GM04504 (cell line): ENCODE measurements at regions not wholly inside any gene's neighbourhood (a gene's known extent, or its start where the extent isn't known, plus 50 kb on each side); places are given as distances from the start of the nearest gene placed in this dataset.
"Not testable (repeated sequence)": the region's sequence is repeated elsewhere in the genome, so short reads cannot be mapped to it uniquely, and the experiment has no call there.

Source experiments
- DNase-seq: peaks from one replicate; pipeline ENCODE4 v3.0.0-alpha.2; 2012; ENCODE audit warnings: low read depth

- DNase-seq = no peak
Observed at GRCh38 chr15:81723113-81723651, 322.6 kb downstream of the MEX3B start.

GRCh38 chr15:81716468-81716867 is 329.4 kb downstream of the MEX3B start:
- DNase-seq = not testable (repeated sequence)

DNA sequence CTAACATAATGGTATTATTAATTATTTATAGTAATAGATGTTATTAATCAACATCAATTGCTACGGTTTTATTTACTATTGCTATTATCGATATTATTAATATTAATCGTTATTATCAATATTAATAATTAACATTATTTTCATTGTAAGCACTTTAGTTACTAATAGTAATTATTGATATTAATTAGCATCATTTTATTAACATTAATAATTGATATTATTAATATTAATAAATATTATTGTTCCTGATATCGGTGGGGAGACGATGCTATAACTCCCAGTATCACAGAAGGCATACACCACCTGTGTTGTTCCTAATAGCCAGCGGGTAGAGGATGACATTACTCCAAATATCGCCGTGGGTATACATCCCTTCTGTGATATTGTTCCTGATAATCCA is 335.5 kb downstream of the MEX3B start:
- DNase-seq = no peak

- DNase-seq = not testable (repeated sequence)
Observed at GRCh38 chr15:81706816-81707346, 332.9 kb upstream of the TMC3 start.

DNA sequence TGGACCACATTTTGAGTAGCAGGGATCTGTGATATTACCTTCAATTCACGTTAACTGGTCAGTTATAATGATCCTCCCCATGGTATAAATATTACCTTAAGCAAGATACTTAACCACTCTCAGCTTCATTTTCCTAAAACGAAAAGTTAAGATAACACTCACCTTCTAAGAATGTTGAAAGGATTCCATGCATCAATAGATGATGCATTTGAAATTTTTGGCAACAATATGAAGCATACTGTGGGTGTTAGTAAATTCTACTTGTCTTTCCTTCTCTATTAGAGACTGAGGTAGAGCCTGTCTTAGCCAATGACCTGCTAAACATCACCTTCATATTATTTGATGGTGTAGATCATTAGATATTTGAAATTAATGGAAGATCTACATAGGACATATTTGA is 331.7 kb upstream of the TMC3 start:
- not testable (repeated sequence) for DNase-seq

GRCh38 chr15:81686021-81686420 is 312.0 kb upstream of the TMC3 start:
- DNase-seq = no peak

DNA sequence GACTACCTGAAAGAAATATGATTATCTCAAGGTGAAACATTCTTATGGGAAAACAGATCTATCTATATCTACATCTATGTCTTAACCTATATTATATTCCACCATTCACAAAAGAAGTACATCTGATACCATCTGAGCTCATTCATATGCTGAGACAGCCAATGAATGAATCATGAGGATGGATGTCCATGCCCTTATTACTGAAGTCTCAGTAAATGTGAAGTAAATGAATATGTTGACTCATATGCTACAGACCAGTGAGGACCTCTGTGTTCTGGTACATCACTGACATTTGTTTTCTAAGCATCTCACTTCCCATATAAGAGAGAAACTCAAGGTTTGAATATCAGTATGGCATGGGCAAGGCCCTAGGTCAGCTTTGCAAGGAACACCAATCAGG is 311.2 kb upstream of the TMC3 start:
- DNase-seq = no peak

GRCh38 chr15:81680829-81681228 is 306.8 kb upstream of the TMC3 start:
- DNase-seq = no peak

- no peak for DNase-seq
Observed at GRCh38 chr15:81666839-81667238, 292.8 kb upstream of the TMC3 start.

DNA sequence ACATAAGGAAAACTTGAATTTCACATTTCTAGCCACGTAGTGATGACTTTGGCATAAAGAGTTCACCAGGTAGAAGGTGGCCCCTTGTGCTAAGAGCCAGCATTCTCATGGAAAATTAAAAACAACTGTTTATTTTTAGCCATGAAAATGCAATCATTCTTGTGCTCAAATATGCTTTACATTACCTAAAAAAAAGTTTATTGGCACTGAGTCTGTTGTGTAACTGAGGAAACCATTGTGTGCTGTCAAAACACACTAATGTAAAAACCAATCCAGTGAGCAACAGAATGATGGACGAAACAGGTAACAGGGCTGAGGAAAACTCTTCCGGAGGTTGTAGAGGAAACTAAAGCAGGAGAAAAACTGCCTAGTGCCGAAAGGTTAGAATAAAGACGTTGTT is 287.0 kb upstream of the TMC3 start:
- no peak for DNase-seq

DNA sequence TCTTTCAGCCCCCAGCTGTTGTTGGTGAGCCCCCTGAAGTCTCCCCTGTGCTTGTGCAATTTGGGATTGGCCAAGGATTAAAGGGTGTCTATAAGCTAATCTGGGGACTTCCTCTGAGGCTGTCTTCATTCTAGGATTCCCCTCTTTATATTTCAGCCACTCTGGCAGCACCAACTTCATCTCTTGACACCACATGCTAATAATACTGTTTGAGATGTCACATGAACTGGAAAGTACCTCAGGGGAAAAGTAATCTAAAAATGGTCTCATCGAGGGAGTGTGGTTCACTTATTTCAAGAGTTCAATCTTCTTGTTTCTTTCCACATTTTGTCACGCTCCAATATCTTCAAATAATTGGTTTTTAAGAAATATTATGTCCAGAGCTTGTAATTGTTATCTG is 279.2 kb upstream of the TMC3 start:
- no peak for DNase-seq

DNA sequence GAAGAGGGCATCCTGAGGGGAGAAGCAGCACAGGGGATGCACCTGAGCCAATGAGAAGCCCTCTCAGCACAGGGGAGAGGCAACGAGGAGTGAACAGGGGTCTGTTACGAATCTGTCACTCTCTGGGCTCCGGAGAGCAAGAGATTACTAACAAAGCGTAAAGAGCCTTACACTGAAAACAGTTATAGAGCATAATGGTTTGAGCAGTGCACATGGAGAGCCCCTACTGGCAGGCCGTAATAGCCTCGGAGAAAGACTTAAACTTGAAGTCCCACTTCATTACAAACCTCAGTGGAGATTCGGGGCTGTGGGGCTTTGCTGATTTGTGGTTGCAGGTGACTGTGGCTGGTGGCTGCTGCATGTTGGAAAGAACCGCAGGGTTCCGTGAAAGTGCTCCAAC is 271.5 kb upstream of the TMC3 start:
- no peak for DNase-seq

GRCh38 chr15:81643771-81644170 is 269.8 kb upstream of the TMC3 start:
- no peak for DNase-seq

- DNase-seq = no peak
Observed at GRCh38 chr15:81642451-81642990, 268.5 kb upstream of the TMC3 start.

- DNase-seq = not testable (repeated sequence)
Observed at GRCh38 chr15:81636064-81636463, 262.1 kb upstream of the TMC3 start.

DNA sequence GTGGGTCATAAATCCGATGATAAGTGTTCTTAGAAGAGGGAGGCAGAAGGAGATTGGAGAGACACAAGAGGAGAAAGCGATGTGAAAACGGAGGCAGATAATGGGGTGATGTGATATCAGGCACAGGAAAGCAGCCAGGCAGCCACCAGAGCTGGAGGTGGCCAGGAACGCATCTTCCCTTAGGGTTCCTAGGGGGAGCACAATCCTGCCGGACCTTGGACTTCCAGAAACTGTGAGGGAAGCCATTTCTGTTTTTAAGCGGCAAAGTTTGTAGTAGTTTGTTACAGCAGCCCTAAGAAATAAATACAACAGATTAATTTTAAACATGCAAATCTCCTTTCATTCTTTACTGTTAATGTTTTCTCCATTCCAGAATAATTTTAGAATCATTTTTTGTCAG is 259.9 kb upstream of the TMC3 start:
- no peak for DNase-seq

GRCh38 chr15:81625896-81626295 is 251.9 kb upstream of the TMC3 start:
- DNase-seq = no peak

DNA sequence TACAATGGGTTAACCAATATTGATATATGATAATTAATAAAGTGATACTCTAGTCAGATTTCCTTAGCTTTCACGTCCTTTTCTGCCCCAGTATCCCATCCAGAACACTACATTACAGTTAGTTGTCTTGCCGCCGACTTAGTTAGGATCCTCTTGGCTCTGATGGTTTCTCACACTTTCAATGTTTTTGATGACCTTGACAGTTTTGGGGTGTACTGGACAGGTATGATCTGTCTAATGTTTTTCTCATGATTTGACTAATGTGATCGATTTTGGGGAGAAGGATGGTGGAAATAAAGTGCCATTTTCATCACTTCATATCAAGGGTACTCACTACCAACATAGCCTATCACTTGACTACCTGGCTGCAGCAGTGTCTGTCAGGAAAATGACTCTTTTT is 245.0 kb upstream of the TMC3 start:
- DNase-seq = no peak

- no peak for DNase-seq
Observed at GRCh38 chr15:81612631-81613030, 238.6 kb upstream of the TMC3 start.

DNA sequence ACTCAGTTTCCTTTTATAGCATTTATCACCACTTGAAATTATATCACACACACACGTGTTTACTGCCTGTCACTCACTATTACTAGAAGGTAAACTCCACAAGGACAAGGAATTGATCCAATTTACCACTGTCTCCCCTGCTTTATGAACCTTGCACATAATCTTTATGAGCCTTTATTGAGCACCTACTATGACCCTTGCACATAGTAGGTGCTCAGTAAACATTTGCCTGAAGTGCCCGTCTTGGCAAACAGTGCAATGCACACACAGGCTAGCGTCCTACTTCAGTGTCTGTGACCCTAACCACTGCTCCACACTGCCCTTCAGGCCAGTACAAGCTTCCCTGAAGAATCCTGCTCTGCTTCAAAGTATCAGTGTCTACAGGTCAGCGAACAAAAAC is 237.7 kb upstream of the TMC3 start:
- no peak for DNase-seq

GRCh38 chr15:81608309-81608829 is 234.4 kb upstream of the TMC3 start:
- DNase-seq = no peak

DNA sequence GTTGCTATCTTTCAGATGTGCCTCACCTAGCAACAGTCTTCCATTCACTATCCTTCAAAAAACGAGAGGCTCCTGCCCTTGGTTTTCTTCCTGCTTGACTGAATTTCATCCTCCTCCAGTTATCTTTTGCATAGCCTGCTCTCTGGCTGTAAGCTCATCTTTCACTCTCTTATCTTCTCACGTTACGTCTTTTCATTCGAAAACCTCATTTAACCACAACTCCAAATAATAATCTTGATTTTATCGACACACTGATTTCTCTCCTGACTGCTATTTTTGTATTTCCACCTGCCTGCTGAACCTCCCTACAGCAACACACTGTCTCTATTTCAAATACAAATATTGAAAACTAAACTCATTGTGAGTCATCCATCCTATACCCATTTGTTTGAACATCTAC is 230.7 kb upstream of the TMC3 start:
- DNase-seq = no peak

- no peak for DNase-seq
Observed at GRCh38 chr15:81596159-81596865, 222.3 kb upstream of the TMC3 start.
